HCT116 (cell line): ENCODE measurements at regions not wholly inside any gene's neighbourhood (a gene's known extent, or its start where the extent isn't known, plus 50 kb on each side); places are given as distances from the start of the nearest gene placed in this dataset.

ENCODE experiments used
- CEBPB ChIP-seq: IDR thresholded peaks from 2 replicates; pipeline ENCODE4 v1.6.1; 2012; ENCODE audit warnings: low read depth
- EZH2phosphoT487 ChIP-seq: fragments of 200-600 bp; IDR thresholded peaks from 2 replicates; pipeline ENCODE4 v1.6.1; 2018; ENCODE audit warnings: antibody characterized with exemption, borderline replicate concordance
- JUND ChIP-seq: IDR thresholded peaks from 2 replicates; pipeline ENCODE4 v1.6.1; 2012
- POLR2A ChIP-seq: IDR thresholded peaks from 2 replicates; pipeline ENCODE4 v1.7.0; 2011; ENCODE audit warnings: borderline replicate concordance; ENCODE audit not compliant: insufficient read depth, insufficient read length; ENCODE audit errors: extremely low read depth
- POLR2AphosphoS5 ChIP-seq: IDR thresholded peaks from 2 replicates; pipeline ENCODE4 v1.6.1; 2011; ENCODE audit warnings: mild to moderate bottlenecking, low read depth, low read length, moderate library complexity
- RAD21 ChIP-seq: IDR thresholded peaks from 2 replicates; pipeline ENCODE4 v1.6.1; 2012; ENCODE audit warnings: low read depth, mild to moderate bottlenecking
- SIN3A ChIP-seq: IDR thresholded peaks from 2 replicates; pipeline ENCODE4 v1.6.1; 2012; ENCODE audit warnings: low read depth
- SRF ChIP-seq: IDR thresholded peaks from 2 replicates; pipeline ENCODE4 v1.6.1; 2012; ENCODE audit warnings: low read depth
- ZFX ChIP-seq: fragments of 450-650 bp; IDR thresholded peaks from 2 replicates; pipeline ENCODE4 v1.6.1; 2017
- TF ChIP-seq, protein P1 (sequence below): IDR thresholded peaks from 2 replicates; pipeline ENCODE4 v1.6.1; 2012; ENCODE audit warnings: low read depth
- TF ChIP-seq, protein P2 (sequence below), 3 experiments: fragments of 200-600 bp in 1 of 3; sonication (generic) in 1 of 3; IDR thresholded peaks in 2 of 3; conservative IDR thresholded peaks in 1 of 3; 2 replicates each; pipeline ENCODE4 v1.5.1; 2012 to 2017; ENCODE audit warnings: low read depth in 2 of 3, low read length in 2 of 3, antibody characterized with exemption in 1 of 3, borderline replicate concordance in 1 of 3, control low read depth in 1 of 3, mild to moderate bottlenecking in 1 of 3, mixed read lengths in 1 of 3, mixed run types in 1 of 3, moderate library complexity in 1 of 3; ENCODE audit not compliant: insufficient read depth in 1 of 3
- TF ChIP-seq, protein P3 (sequence below): IDR thresholded peaks from 2 replicates; pipeline ENCODE4 v1.6.1; 2012

DNA sequence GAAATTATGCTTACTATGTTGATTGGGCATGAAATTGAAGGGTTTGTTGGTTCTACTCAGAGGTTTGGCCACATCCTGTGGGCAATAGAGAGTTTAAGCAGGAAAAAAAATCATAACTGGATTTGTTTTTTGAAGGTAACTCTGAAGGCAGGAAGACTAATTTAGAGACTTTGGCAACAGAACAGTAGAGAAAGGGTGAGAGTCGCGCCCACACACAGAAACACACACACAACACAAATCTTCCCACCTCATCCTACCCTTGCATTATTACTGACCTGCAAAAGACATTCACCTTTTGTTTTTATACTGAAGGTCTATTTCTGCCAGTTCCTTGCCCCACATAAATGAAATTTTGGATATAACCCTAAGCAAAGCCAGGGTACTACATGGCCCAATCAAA lies 270.6 kb downstream of the TBL1XR1 start:
- TF ChIP-seq POLR2A: no peak
- TF ChIP-seq SRF: no peak
- TF ChIP-seq, protein P1, sequence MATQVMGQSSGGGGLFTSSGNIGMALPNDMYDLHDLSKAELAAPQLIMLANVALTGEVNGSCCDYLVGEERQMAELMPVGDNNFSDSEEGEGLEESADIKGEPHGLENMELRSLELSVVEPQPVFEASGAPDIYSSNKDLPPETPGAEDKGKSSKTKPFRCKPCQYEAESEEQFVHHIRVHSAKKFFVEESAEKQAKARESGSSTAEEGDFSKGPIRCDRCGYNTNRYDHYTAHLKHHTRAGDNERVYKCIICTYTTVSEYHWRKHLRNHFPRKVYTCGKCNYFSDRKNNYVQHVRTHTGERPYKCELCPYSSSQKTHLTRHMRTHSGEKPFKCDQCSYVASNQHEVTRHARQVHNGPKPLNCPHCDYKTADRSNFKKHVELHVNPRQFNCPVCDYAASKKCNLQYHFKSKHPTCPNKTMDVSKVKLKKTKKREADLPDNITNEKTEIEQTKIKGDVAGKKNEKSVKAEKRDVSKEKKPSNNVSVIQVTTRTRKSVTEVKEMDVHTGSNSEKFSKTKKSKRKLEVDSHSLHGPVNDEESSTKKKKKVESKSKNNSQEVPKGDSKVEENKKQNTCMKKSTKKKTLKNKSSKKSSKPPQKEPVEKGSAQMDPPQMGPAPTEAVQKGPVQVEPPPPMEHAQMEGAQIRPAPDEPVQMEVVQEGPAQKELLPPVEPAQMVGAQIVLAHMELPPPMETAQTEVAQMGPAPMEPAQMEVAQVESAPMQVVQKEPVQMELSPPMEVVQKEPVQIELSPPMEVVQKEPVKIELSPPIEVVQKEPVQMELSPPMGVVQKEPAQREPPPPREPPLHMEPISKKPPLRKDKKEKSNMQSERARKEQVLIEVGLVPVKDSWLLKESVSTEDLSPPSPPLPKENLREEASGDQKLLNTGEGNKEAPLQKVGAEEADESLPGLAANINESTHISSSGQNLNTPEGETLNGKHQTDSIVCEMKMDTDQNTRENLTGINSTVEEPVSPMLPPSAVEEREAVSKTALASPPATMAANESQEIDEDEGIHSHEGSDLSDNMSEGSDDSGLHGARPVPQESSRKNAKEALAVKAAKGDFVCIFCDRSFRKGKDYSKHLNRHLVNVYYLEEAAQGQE: no peak
- TF ChIP-seq, protein P2, sequence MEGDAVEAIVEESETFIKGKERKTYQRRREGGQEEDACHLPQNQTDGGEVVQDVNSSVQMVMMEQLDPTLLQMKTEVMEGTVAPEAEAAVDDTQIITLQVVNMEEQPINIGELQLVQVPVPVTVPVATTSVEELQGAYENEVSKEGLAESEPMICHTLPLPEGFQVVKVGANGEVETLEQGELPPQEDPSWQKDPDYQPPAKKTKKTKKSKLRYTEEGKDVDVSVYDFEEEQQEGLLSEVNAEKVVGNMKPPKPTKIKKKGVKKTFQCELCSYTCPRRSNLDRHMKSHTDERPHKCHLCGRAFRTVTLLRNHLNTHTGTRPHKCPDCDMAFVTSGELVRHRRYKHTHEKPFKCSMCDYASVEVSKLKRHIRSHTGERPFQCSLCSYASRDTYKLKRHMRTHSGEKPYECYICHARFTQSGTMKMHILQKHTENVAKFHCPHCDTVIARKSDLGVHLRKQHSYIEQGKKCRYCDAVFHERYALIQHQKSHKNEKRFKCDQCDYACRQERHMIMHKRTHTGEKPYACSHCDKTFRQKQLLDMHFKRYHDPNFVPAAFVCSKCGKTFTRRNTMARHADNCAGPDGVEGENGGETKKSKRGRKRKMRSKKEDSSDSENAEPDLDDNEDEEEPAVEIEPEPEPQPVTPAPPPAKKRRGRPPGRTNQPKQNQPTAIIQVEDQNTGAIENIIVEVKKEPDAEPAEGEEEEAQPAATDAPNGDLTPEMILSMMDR (IDR thresholded peaks at IDR 0.05 in 2 of 3, conservative IDR thresholded peaks at IDR 0.05 in 1 of 3; ENCODE audit: borderline replicate concordance in 1 of 3, insufficient read depth in 1 of 3, low read depth in 2 of 3, low read length in 2 of 3): no peak
- TF ChIP-seq, protein P3, sequence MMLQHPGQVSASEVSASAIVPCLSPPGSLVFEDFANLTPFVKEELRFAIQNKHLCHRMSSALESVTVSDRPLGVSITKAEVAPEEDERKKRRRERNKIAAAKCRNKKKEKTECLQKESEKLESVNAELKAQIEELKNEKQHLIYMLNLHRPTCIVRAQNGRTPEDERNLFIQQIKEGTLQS: no peak
- TF ChIP-seq EZH2phosphoT487: no peak
- no peak for TF ChIP-seq RAD21
- no peak for TF ChIP-seq CEBPB
- no peak for TF ChIP-seq SIN3A
- TF ChIP-seq JUND: no peak
- TF ChIP-seq POLR2AphosphoS5: no peak
- no peak for TF ChIP-seq ZFX
